Loucy (cell line): ENCODE measurements at regions not wholly inside any gene's neighbourhood (a gene's known extent, or its start where the extent isn't known, plus 50 kb on each side); places are given as distances from the start of the nearest gene placed in this dataset.

ENCODE experiments used
- CTCF ChIP-seq: fragments of 200-600 bp; sonication (generic); conservative IDR thresholded peaks from 2 replicates; pipeline ENCODE4 v1.5.1; 2014; ENCODE audit warnings: mild to moderate bottlenecking, antibody characterized with exemption, low read length
- EZH2phosphoT487 ChIP-seq: fragments of 200-600 bp; IDR thresholded peaks from 2 replicates; pipeline ENCODE4 v1.6.1; 2018; ENCODE audit warnings: antibody characterized with exemption, mild to moderate bottlenecking, moderate library complexity, borderline replicate concordance

- no peak for TF ChIP-seq EZH2phosphoT487
- TF ChIP-seq CTCF = no peak
Measured at GRCh38 chr2:45166229-45166890, 157.1 kb upstream of the SIX2 start.
